ENCODE measurements at regions not wholly inside any gene's neighbourhood (a gene's known extent, or its start where the extent isn't known, plus 50 kb on each side); places are given as distances from the start of the nearest gene placed in this dataset.

- no peak for TF ChIP-seq CTCF (conservative IDR thresholded peaks at IDR 0.05; ENCODE audit: low read length)
- TF ChIP-seq EZH2phosphoT487 (IDR thresholded peaks at IDR 0.05; ENCODE audit: borderline replicate concordance, low read depth, low read length), result no peak
Measured at GRCh38 chr1:25033828-25034705, 104.0 kb upstream of the RUNX3 start.
